Spleen (tissue), 11 donors: ENCODE measurements at regions not wholly inside any gene's neighbourhood (a gene's known extent, or its start where the extent isn't known, plus 50 kb on each side); places are given as distances from the start of the nearest gene placed in this dataset.

Source experiments
- DNase-seq: peaks from one replicate; pipeline ENCODE4 v3.0.0-alpha.2; 2020
- H3K27ac ChIP-seq, 8 donors: fragments of 200-600 bp; sonication (generic) in 7 of 8; 1 replicate in 4 of 8; 2 replicates in 4 of 8; pipeline versions ENCODE4 v1.5.0 to v1.8.0; 2016 to 2021; ENCODE audit warnings: inconsistent platforms in 4 of 8, mild to moderate bottlenecking in 4 of 8, moderate library complexity in 1 of 8
- H3K27me3 ChIP-seq, 7 donors: fragments of 200-600 bp; sonication (generic) in 6 of 7; replicated peaks in 1 of 7; 1 replicate in 4 of 7; 2 replicates in 3 of 7; pipeline versions ENCODE4 v1.5.0 to v1.8.0; 2016 to 2021; ENCODE audit warnings: inconsistent platforms in 3 of 7, mild to moderate bottlenecking in 1 of 7
- H3K36me3 ChIP-seq, 6 donors: fragments of 200-600 bp; sonication (generic) in 5 of 6; 1 replicate in 4 of 6; 2 replicates in 2 of 6; pipeline versions ENCODE4 v1.5.0 to v1.8.0; 2016 to 2021; ENCODE audit warnings: inconsistent platforms in 2 of 6
- H3K4me1 ChIP-seq, 6 donors: fragments of 200-600 bp; sonication (generic) in 5 of 6; 1 replicate in 3 of 6; 2 replicates in 3 of 6; pipeline versions ENCODE4 v1.5.0 to v1.8.0; 2016 to 2021; ENCODE audit warnings: inconsistent platforms in 3 of 6
- H3K4me3 ChIP-seq, 8 donors: fragments of 200-600 bp; sonication (generic) in 7 of 8; 1 replicate in 4 of 8; 2 replicates in 4 of 8; pipeline versions ENCODE4 v1.5.0 to v1.8.0; 2016 to 2021; ENCODE audit warnings: inconsistent platforms in 4 of 8, mild to moderate bottlenecking in 4 of 8, moderate library complexity in 2 of 8
- H3K9me3 ChIP-seq, 8 donors: fragments of 200-600 bp; sonication (generic) in 7 of 8; 1 replicate in 4 of 8; 2 replicates in 4 of 8; pipeline versions ENCODE4 v1.5.0 to v1.8.0; 2016 to 2021; ENCODE audit warnings: inconsistent platforms in 4 of 8
- POLR2A ChIP-seq, 3 donors: fragments of 450-650 bp; IDR thresholded peaks; one replicate each; pipeline ENCODE4 v1.5.1; 2017; ENCODE audit warnings: antibody characterized with exemption in 3 of 3, mild to moderate bottlenecking in 1 of 3
- POLR2AphosphoS5 ChIP-seq, 3 donors: sonication (generic); formaldehyde crosslinking; IDR thresholded peaks; one replicate each; pipeline ENCODE4 v1.5.1; 2017; ENCODE audit warnings: antibody characterized with exemption in 3 of 3
- WGBS, 5 donors: extraction: QIAGEN DNeasy Blood & Tissue Kit in 3 of 5; methylation state at CpG; one replicate each; pipeline versions ENCODE4 v1.1.5 to v1.1.7; 2013 to 2018; 5-methylcytosine and 5-hydroxymethylcytosine counted together
- intact Hi-C: fragments of 100-400 bp; cut with DNase I; formaldehyde crosslinking; loops from one replicate; pipeline ENCODE4 v1.15.0; 2023; ENCODE audit warnings: low total_unique reads
- TF ChIP-seq, protein P1 (sequence below), 11 experiments: fragments of 200-600 bp in 7 of 11; fragments of 450-650 bp in 4 of 11; sonication (generic) in 4 of 11; IDR thresholded peaks in 8 of 11; conservative IDR thresholded peaks in 3 of 11; 1 replicate in 7 of 11; 2 replicates in 4 of 11; pipeline versions ENCODE4 v1.4.0 to v1.8.0; 2016 to 2021; ENCODE audit warnings: antibody characterized with exemption in 11 of 11, inconsistent platforms in 4 of 11, mild to moderate bottlenecking in 1 of 11
- donor health status: healthy with polysubstance abuse.
- donor health status: DM: no; HTN: no; CAD: no; lungs with moderate emphysema.
- donor health status: DM: no; HTN: no; CAD: no.
- donor health status: Bipolar disorder and iron deficiency.
- donor health status: healthy.
- donor health status: DM: no; HTN: no; CAD: no.
- donor health status: DM: yes; HTN: yes; CAD: no.

DNA sequence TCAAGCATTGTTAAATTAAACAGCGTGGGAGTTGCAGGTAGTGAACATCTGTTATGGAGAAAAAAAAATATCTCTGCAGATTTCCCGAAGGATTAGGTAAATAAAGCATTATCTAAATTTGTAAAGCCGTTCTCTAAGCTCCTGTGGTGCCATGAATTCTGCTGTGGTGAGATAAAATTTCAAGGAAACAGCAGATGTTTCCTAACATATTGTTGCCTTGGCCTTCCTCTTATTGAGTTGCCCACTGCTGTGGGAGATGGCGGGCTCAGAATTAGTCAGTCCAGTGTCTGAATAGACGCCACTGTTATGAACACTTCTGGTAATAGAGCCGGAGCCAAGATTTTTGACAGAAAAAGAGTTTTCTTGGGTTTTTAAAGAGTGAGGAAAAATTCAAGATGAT lies 82.6 kb upstream of the ELMO1 start:
- Histone ChIP-seq H3K4me3 (no peak overlapping the region), H3K27ac (peak overlapping the region in 7 of 8 donors; percentile 56 to 80 (median 75)), H3K27me3 (no peaks in the 10 kb centered on the region), H3K36me3 (no peaks in the 10 kb centered on the region), H3K9me3 (no peaks in the 10 kb centered on the region), H3K4me1 (no peaks in the 10 kb centered on the region)
- TF ChIP-seq POLR2AphosphoS5 (IDR thresholded peaks at IDR 0.05) (peak in 1 of 3 donors; percentile 73), POLR2A (IDR thresholded peaks at IDR 0.05) (no peak)
- TF ChIP-seq, protein P1, sequence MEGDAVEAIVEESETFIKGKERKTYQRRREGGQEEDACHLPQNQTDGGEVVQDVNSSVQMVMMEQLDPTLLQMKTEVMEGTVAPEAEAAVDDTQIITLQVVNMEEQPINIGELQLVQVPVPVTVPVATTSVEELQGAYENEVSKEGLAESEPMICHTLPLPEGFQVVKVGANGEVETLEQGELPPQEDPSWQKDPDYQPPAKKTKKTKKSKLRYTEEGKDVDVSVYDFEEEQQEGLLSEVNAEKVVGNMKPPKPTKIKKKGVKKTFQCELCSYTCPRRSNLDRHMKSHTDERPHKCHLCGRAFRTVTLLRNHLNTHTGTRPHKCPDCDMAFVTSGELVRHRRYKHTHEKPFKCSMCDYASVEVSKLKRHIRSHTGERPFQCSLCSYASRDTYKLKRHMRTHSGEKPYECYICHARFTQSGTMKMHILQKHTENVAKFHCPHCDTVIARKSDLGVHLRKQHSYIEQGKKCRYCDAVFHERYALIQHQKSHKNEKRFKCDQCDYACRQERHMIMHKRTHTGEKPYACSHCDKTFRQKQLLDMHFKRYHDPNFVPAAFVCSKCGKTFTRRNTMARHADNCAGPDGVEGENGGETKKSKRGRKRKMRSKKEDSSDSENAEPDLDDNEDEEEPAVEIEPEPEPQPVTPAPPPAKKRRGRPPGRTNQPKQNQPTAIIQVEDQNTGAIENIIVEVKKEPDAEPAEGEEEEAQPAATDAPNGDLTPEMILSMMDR (IDR thresholded peaks at IDR 0.05 in 8 of 11, conservative IDR thresholded peaks at IDR 0.05 in 3 of 11) = no peak
- WGBS, 5 donors = 18 to 31% (median 22%) methylated on average over 6 of the region's 6 CpGs
- DNase-seq = no peak
- intact Hi-C loops = no loop called here

DNA sequence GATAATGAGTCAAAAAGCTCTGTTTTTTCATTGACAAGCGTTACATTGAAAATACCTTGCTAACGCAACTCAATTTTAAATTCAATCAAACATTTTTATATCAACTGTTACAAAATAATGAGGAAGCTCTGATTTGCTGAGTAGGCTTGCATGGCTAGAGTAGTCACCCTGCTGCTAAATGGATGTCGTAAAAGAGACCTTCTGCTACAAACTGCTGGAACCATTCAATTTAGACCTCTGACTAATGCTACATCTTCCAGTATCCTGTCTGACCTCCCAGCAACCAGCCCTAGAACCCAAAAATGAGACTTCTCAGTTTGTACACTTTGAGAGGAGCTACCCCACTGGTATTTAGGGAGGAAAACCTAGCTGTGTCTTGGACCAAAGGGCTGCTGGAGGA lies 84.0 kb upstream of the ELMO1 start:
- Histone ChIP-seq H3K9me3 (no peaks in the 10 kb centered on the region), H3K27me3 (no peaks in the 10 kb centered on the region), H3K36me3 (no peaks in the 10 kb centered on the region), H3K27ac (no peak overlapping the region), H3K4me3 (no peak overlapping the region), H3K4me1 (no peaks in the 10 kb centered on the region)
- intact Hi-C loops = no loop called here
- TF ChIP-seq POLR2A (IDR thresholded peaks at IDR 0.05) = no peak
- TF ChIP-seq, protein P1 (IDR thresholded peaks at IDR 0.05 in 8 of 11, conservative IDR thresholded peaks at IDR 0.05 in 3 of 11) = no peak
- TF ChIP-seq POLR2AphosphoS5 (IDR thresholded peaks at IDR 0.05) = no peak
- 78 to 97% (median 93%) methylated on average over 3 of the region's 3 CpGs for WGBS, 5 donors
- no peak for DNase-seq

DNA sequence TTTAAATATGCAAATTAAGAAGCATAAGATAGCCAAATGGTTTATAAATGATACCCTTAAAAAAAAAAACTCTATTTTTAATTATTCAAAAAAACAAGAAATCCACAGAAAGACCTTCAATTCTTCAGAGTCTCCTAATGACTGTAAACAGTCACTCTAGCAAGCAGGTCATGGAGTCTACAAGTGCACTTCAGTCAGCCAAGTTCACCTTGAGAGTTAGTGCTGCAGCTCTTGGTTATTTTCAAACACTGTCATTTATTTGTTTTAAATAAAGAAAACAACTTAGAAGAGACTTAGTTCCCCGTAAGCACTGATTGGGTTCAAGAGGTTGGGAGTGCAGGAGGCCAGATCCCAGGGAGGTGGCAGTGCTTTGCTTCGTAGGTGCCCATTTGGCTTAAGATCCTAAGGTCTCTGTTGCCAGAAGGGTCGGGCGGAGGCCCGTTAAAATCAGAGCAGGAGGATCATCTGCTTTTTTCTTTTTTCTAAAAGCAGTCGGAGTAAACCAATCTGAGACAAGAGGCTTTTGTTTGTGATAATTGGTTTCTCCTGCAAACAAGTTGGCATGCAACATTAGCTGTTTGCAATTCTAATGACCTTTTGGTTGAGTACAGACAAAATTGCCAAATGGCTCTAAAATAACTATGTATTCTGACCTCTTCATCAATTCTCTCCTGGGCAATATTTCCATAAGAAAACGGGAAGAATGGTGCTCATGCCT lies 86.4 kb upstream of the ELMO1 start:
- H3K27me3 ChIP-seq = no peaks in the 10 kb centered on the region
- intact Hi-C loops = no loop called here
- no peak overlapping the region for H3K27ac ChIP-seq
- no peak overlapping the region for H3K4me3 ChIP-seq
- H3K9me3 ChIP-seq = no peaks in the 10 kb centered on the region
- no peak for DNase-seq
- H3K4me1 ChIP-seq = no peaks in the 10 kb centered on the region
- 80 to 89% (median 86%) methylated on average over 7 of the region's 7 CpGs for WGBS, 5 donors
- TF ChIP-seq POLR2A (IDR thresholded peaks at IDR 0.05) (no peak), POLR2AphosphoS5 (IDR thresholded peaks at IDR 0.05) (no peak)
- TF ChIP-seq, protein P1 (IDR thresholded peaks at IDR 0.05 in 8 of 11, conservative IDR thresholded peaks at IDR 0.05 in 3 of 11) = no peak
- H3K36me3 ChIP-seq = no peaks in the 10 kb centered on the region

DNA sequence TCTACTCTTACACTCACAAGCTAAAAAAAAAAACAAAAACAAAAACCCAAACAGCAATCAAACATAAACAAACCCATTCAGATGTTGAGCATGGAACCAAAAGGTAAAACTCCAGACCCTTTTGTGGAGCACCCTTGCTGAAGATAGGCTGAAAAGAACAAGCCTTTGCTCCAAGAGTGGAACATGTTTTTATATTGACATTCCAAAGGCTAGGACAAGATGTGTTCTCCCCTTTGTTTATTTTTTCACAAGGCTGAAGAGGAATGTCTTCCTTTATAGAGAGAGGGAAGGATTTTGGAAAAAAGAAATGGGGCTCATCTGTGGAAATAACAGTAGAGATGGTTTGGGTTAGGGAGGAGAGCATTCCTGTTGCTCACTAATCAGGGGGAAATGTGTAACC lies 87.2 kb upstream of the ELMO1 start:
- no peaks in the 10 kb centered on the region for H3K9me3 ChIP-seq
- intact Hi-C loops = no loop called here
- TF ChIP-seq POLR2A (IDR thresholded peaks at IDR 0.05) (no peak), POLR2AphosphoS5 (IDR thresholded peaks at IDR 0.05) (no peak)
- TF ChIP-seq, protein P1 (IDR thresholded peaks at IDR 0.05 in 8 of 11, conservative IDR thresholded peaks at IDR 0.05 in 3 of 11) = no peak

More for the DNA sequence above, 87.2 kb upstream of the ELMO1 start:
- H3K36me3 ChIP-seq = no peaks in the 10 kb centered on the region
- H3K27ac ChIP-seq = no peak overlapping the region
- H3K27me3 ChIP-seq = no peaks in the 10 kb centered on the region
- H3K4me1 ChIP-seq = no peaks in the 10 kb centered on the region
- H3K4me3 ChIP-seq = no peak overlapping the region
- no peak for DNase-seq
